AG20443 (cell line): ENCODE measurements at regions not wholly inside any gene's neighbourhood (a gene's known extent, or its start where the extent isn't known, plus 50 kb on each side); places are given as distances from the start of the nearest gene placed in this dataset.

ENCODE experiments used
- DNase-seq: peaks from one replicate; pipeline ENCODE4 v3.0.0; 2012; ENCODE audit warnings: low spot score, mixed read lengths

DNA sequence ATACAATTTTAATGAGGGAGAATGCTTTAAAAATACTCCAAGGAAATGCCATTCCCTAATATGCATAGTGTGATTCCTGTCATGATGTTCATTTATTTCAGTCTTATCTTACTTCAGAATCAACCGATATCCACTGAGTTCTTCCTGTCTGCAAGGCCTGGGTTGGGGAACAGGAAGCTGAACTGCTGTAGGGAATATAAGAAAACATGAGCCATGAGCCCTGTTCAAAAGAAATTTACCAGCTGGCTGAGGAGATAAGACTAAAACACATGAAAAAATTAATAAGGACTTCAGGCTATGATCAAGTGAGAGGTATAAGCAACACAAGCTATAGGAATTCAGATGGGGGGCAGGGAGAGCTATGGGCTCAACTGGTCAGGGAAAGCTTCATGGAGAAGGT lies 184.7 kb downstream of the PLPP4 start:
- DNase-seq, result no peak

DNA sequence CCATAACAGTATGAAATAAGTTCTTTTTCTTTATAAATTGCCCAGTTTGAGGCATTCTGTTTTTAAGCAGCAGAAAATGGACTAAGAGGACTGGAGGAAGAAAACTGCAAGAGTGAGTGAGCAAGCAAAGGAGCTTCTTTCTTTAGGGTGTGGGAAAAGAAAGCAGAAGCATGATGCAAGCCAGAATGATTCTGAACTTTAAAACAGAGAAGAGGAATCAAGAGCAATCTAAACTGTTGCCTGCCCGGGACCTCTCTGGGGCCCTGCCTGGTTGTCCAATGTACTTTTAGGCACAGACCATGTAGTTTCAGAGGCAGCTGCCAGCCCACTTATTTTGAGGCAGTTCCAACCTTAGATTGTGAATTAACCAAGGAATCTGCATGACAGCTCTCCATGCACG lies 186.3 kb downstream of the PLPP4 start:
- no peak for DNase-seq

DNA sequence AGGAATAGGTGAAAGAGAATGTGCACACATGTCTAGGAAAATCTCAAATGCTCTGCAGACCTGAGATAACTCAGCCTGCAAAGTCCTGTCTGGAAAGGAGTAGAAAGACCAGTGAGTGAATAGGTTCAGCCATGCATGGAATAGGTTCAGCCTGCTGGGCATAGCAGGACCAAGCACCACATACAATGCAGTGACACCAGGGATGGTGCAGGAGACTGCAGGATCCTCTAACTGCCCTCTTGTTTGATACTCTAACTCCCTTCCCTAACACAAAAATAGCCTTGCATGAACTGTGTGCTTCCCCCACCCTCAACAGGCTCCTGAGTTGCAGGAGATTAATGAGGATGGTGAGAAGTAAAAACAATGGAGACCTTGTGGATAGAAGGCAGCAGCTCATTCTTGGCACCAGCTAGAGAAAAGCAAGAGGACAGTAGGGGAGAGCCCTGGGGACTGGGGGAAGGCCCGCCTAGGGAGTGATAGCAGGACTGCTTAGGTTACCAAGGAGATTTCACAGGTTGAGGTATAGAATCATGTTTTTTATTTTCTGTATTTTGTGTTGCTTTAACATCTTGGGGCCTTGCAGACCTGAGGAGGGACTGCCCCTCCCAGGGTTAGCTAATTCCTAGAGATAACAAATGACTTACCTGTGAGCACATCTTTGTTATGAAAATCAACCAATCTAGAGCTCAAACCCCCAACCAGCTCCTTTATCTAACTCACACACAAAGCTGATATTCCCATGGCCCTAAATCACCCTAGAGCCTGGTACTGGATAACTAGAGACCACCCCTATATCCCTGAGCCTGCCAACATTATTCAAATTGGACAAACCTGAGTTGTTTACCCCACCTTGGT lies 187.8 kb downstream of the PLPP4 start:
- DNase-seq, result no peak

DNA sequence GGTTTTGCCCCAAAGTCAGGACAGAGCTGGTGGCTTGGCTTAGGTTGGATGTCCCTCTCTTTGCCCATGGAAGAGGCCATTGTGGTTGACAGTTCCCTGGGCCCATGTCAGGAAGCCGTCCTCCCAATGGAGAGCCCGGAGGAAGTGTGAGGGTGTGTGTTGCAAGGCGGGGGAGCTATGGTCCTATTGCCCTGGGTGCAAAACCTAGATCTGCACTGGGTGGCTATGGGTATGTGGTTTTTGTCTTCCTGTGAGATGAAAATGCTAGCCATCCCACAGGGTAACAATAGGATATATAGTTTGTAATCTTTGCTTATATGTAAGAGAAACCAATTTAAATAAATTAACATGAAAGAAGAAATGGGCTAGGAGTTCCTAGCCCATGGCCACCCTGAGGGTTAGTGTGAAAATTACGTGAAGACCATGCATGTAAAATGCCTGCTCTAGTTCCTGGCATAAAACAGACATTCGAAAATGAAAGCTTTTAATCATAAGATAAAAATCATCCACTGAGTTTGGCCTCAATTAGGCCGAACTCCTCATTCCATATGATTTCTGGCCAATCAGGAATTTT lies 189.2 kb downstream of the PLPP4 start:
- no peak for DNase-seq

DNA sequence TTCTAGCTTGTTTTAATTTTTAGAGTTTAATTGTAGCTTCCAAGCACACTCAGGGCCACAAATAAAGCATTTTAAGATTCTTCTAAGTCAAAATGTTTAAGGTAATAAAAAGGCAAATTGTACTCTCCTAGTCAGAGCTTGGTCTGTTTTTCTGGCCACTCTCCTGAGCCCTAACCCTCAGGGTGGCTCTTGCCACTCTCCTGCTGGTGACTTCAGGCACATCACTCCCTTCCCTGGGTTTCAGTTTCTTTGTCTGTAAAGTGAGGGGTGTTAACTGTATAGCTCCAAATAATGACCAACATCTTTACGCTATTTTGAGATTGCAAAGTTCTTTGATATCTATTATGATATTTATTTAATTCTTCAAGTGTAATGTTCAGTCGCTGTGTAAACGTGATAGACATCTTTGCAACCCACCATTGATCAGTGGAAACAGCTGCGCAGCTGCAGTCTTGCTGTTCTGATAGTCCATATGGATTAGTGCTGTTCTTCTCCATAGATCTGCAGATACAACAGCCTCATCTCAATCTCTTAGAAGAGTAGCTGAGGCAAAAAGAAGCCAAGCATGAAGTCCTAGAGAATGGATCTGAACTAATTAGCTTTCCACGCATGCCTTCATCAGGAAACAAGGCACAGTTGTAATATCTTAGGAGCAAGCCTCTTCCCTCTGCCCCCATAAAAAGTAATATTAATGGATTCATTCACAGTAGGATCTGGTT lies 189.9 kb downstream of the PLPP4 start:
- DNase-seq, result no peak

DNA sequence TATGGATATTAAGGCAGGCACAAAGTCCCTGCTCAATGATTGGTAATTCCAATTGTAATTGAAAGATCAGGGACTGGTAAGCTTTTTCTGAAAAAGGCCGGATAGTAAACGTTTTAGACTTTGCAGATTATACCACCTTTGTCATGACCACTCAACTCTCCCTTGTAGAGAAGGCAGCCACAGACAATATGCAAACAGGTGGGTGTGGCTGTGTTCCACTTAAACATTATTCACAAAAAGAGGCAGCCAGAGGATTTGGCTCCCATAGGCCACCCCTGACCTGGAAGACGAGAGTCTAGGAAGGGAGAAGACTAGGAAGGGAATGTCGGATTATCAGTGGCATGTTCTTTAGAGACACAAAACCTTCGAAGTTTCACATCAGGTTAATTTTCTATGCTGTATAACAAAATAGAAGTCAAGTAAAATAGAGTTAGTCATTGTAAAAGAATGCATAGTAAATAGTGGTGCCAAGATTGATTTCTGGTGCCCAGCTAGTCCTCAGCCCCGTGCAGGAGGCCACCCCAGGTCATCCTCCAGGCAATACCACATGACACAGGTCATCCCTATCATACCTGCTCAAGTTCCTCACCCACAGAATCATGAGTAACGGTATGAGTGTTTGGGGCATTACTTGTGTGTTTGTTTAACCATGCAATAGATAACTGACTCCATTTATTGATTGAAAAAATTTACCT lies 193.8 kb downstream of the PLPP4 start:
- no peak for DNase-seq

DNA sequence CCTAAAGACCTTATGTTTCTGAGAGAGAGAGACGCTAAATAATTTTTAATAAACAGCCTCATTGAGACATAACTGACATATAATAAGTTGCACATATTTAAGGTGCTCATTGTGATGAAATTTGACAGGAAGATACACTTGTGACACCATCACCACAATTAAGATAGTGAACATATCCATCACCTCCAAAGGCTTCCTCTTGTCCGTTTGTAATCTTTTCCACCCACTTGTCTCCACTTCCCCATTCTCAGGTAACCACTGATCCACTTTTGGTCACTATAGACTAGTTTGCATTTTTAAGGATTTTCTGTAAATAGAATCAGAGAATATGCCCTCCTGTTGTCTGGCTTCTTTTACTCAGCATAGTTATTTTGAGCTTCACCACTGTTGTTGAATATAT lies 195.1 kb upstream of the WDR11 start:
- no peak for DNase-seq

DNA sequence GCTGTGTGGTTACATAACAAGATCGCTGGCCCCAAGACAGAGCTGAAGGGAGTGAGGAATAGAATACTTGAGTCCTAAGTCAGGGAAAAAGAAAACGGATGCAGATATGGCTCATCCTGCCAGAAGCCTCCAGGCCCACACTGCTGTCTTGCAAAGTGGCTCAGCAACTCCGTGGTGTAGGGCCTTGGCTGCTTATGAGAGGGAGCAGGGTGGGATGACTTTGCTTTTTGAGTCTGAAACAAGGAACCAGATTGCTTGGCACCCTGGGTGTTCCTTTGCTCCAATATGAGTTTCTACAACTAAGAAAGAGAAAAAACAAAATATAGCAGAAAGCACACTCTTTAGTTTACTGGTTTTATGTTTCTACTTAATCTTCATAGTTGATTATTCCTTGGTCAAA lies 193.8 kb upstream of the WDR11 start:
- no peak for DNase-seq

DNA sequence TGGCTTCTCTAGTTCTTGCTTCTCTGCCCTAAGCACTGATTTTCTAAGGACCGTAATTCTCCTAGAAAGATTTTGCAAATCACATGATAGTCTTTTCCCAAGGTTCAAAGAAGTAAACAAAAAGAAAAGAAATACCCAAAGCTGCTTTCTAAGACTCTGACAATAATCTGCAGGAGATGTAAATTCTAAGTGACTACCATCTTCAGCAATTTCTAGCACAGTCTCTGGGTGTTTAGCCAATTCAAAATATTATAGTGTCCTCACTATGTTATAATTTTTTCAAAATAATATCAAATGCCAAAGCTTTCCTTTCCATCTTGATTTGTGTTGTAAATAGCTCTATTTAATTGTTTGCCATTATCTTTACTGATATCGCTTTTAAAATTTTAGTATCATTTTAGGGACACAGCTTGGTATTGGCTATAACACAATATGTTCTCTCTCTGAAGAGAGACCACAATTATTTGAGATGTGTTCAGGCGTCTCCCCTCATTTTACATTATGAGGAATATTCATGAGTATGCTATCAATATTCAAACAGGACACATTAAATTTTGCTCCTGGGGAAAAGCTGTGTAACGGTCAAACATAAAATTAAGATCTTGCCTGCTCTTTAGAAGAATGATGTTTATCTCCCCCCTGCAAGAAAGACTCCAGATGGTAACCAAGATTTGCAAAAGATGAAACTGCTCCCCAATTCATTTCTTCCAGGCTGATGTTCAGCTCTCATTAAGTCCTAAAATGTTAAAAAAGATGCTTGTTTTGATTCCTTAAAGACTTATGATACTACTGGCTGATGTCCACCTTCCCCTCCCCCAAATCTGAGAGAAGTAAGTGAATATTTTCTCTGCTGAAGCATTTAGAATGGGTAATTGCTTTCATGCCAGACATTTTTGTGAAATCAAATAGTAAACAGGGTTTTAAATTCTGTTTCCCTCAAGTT lies 191.9 kb upstream of the WDR11 start:
- no peak for DNase-seq

DNA sequence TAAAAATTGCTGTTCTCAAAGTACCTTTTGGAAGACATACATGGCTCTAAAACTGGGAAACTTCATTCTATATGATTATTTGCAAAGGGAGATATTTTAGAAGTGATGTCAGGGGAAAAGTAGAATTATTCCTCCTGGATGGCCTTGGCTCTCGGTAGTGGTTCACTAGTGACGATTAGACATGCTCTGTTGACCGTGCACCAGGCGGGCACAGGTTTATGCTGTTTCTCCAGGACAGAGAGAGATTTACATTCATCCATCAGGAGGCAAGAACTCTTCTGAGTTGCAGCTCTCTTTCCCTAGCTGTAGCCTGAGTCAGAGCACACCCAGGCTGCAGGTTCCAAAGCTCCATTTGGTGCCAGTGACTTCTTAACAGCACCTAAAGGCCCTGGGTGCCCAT lies 184.9 kb upstream of the WDR11 start:
- DNase-seq, result no peak

DNA sequence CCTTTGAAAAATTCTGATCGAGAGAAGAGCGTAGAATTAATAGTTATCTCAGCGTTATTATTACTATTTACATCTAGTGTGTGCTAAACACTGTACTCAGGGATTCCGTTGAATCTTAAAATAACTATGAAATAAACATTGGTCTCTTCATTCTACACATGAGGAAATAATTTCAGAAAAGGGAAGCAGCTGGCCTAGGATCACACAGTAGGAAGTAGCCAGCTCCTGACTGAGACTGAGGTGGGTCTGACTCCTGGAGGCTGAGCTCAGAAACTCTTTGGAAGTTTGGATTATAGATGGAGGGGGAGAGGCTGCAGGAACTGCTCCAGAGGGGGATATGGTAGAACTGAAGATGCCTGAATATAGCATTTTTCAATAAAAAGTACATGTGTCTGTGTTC lies 183.9 kb upstream of the WDR11 start:
- no peak for DNase-seq

DNA sequence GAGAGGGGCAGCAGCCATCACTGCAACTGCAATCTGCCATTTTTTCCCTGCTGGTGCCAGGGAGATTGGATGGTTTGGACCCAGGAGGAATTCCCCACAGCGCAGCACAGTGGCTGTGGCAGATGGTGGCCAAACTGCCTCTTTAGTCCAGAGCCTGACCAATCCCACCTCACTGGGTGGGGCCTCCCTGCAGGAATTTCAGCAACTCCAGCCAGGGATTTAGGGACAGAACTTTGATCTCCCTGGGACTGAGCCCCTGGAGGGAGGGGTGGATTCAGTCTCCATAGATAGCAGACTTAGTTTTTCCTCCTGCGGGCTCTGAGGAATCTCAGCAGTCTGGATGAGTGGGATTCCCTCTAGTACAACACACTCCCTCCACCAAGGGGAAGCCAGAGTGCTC lies 179.7 kb upstream of the WDR11 start:
- no peak for DNase-seq

DNA sequence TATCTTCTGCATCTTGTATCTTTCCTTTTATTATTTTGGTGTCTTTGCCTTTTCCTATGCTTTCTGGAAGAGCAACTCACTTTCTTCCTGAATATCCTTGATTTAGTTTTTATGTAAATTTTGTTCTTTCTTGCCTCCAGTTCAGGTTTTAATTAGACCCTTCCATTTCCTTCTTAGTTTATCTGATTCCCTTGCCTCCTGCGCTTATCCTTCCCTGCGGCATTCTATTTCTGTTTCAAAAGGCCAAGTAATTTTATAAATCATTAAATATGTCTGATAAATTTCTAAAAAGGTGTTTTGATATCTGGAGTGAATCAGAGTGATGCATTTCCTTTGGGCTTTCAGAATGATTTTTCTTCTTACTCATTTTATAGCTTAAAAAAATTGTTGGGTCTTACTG lies 167.7 kb upstream of the WDR11 start:
- no peak for DNase-seq

DNA sequence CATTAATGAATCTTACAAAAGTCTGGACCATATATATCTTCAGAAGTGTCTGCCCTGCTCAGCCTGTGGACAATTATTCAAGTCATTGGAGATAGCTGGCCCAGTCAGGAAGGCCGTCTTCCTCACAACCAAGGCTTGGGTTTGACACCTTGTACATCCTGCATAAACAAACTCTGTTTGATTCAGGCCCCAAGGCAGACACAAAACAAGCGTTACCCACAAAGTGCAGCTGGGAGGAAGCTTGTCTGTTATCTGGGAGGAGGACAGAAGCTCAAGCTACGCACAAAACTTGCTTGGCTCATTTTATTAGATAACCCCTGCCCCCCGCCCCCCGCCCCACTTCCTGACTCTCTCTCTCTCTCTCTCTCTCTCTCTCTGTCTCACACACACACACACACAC lies 166.9 kb upstream of the WDR11 start:
- DNase-seq, result no peak

DNA sequence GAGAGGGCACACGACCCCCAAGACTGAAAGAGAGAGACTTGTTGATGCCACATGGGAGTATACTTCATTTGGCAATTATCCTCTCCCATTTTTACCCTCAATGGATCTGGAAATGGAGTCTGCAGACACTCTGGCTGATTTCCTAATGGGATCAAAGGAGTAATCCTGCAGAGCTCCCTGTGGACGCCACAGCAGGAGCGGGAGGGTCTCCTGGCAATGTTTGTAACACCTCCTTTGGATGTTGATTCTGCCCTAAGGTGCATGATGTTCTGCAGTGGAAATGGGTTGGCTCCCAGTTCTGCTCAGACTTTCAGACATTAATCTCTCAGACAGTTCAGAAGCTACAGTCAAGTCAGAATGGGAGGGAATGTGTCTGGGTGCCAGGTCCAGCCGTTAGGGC lies 166.0 kb upstream of the WDR11 start:
- no peak for DNase-seq

DNA sequence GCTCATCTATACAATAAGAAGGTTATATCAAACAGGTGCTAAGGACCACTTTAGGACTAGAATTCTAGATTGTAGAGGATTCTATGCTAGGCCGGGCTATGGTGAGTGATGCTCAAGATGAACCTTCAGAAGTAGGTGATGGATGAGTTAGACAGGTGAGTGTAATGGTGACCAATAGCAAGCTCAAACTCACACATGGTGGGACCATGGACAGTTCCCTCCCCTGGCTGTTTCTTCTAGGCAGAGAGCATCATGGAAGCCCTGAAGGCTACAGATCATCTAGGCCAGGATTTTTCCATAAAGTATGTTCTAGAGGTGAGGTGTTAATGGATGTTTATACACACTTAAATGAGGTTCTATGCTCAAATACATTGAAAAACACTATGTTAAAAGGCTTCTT lies 162.2 kb upstream of the WDR11 start:
- no peak for DNase-seq

DNA sequence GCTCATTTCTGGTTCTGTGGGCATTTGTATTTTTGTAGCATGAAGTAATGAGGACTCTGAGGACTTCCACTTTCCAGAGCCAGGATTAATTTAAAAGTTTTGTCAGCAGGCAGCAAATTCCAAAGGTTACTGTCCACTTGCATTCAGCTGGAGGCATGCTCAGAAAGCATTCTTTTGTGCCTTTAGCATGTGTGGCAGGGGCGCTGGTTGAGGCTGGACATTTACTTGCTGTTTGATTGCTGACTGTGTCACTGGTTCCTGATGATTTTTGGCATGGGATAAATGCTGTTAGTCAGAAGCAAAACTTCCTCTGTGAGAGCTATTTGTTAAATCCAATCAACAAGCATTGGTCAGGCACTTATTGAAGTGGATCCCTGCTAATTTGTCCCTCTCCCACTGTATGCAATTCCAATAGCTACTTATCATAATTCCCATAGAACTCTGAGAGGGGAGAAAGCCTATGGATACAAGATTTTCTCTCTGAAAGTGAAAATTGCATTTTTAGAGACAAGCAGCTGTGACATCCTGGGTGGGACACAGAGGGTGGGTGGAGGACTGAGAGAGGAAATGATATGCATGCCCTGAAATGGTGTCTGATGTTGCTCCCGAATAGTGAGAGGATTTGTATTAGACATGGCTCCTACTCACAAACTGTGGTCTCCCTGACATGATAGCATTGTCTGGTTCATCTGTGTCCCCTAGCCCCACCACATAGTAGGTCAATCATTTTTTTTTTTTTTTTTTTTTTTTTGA lies 161.2 kb upstream of the WDR11 start:
- DNase-seq, result peak; percentile 33

DNA sequence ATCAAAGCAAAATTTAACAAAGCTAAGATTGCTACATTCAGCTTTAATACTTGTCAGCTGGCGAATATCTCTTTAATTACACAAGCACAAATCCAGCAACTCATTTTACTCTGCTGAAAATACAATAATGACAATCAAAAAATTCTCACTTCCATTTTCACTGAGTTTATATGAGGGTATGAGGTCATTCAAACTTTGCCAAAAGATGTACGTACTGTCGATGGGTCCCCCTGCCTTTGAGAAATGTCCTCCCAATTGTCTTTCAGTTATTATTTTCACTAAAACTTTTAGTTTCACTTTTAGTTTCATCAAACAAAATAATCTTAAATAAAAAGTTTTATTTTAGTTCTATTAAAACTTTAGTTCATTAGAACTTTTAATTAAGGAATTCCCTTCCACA lies 159.5 kb upstream of the WDR11 start:
- no peak for DNase-seq

DNA sequence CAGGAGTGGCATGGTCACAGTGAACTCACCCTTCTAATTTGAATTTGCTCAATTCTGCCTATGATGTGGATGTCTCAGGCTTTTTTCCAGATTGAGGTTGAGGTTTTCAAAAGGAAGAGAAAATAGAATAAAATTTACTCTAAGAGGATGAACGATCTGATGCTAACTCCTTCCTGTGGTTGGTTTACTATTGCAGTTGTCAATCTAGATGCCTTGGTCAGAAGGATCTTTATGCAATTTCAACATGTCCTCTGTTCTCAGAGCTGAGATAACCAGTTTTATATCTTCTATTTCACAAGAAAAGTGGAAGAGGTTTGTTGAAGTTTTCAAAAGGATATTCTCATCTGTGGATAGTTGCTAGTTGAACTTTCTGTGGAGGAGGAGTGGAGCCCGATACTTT lies 150.7 kb upstream of the WDR11 start:
- DNase-seq, result no peak

DNA sequence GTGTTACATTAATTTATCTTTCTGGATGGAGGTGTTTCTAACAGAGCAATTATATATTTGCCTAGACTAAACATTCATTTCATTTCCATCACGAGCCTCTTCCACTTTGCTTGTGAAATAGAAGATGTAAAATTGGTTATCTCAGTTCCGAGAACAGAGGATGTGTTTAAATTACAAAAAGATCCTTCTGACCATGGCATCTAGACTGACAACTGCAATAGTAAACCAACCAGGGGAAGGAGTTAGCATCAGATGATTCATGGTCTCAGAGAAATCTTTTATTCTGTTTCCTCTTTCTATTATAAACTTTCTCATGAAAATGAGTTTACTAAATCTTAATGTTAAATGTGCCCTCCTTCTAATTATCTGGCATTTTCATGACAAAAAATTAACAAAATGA lies 149.8 kb upstream of the WDR11 start:
- no peak for DNase-seq

DNA sequence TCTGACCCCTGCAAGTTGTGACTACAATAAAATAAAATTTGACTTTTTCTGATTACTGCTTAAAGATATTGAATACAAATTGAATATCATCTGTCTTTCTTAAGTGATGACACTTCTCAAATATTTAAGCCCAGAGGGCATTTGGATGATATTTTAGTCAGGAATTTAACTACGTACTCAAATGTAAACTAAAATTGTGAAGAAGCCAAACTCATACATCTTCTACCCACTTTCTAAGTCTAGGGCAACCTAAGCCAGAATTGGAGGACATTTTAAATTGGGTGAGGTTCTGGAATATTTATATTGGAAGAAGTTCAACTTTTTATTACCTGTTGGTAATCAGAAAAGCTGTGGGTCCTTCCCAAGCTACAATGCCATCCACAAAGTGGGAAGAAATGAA lies 149.1 kb upstream of the WDR11 start:
- no peak for DNase-seq
